ENCODE measurements at regions not wholly inside any gene's neighbourhood (a gene's known extent, or its start where the extent isn't known, plus 50 kb on each side); places are given as distances from the start of the nearest gene placed in this dataset.
"Not testable (repeated sequence)": the region's sequence is repeated elsewhere in the genome, so short reads cannot be mapped to it uniquely, and the experiment has no call there.

DNA sequence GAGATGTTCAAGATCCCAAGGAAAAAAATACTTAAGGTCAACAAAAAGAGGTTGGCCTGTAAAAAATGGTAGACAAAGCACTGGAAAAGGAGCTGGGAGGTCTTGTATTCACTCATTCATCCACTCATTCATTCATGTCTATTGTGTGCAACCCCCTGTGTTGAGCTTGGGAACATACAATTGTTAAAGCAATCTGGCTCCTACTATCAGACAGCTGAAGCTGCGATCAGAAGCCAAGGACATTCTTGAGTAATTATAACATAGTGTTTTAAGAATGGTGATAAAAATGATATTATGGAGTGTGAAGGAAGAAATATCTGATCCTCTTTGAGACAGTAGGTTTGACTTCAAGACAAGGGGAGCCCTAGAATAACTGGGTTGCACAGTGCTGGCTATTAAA is 693.4 kb downstream of the TOX3 start:
- no peak for DNase-seq (ENCODE audit: low read depth in 2 of 2)

DNA sequence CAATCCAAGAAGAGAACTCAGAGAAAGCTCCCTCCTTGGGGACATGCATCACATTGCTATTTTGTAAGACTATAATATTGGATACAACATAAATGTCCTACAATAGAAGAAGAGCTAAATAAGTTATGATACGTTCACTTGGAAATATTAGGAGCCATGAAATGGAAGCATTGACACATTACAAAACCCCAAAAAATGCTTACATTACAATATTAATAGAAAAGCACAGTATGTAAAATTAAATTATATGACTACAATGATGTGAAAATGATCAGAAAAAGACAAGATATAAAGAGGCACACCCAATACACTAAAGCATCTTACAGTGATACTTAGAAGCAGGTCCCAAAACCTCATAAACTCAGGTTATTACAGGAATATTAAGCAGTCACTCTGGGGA is 694.1 kb downstream of the TOX3 start:
- no peak for DNase-seq (ENCODE audit: low read depth in 2 of 2)

GRCh38 chr16:51851111-51851510 is 695.8 kb downstream of the TOX3 start:
- no peak for DNase-seq (ENCODE audit: low read depth in 2 of 2)

DNA sequence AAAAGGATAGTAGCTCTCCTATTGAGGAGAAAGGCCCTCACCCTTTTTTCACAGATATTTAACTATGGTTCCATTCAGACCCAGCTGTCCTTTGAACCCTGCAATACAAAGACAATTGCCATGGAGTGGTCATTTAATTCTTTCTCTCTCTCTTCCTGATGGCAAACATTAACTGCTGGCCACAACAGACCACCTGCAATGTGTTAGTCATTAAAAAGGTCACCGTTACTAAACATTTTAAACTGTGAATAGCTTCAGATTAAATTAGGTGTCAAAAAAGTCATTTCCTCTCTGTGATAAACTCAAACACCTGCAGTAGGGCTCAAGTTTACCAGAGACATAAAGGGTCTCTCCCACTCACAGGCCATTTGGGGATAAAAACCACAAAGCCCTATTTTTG is 697.2 kb downstream of the TOX3 start:
- no peak for DNase-seq (ENCODE audit: low read depth in 2 of 2)

GRCh38 chr16:51845586-51846305 is 694.7 kb upstream of the SALL1 start:
- no peak for DNase-seq (ENCODE audit: low read depth in 2 of 2)

GRCh38 chr16:51839727-51840462 is 688.8 kb upstream of the SALL1 start:
- no peak for DNase-seq (ENCODE audit: low read depth in 2 of 2)

DNA sequence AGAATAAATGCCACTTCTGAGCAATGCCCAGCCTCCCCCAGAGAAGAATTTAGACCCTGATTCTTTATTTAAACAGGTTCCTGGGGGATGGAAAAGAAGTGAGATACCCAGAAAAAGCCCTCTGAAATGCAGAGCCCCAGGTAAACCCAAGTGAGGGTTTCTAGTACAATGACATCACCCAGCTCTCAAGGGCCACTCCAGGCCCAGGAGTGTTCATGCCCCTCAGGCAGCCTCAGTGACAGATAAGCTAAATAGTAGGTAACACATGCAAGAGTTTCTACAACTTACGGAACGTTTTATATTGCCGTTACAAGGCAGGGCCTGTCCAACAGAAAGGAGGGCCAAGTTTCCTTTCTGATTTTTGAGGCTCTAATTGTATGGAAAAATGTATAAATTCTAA is 683.7 kb upstream of the SALL1 start:
- DNase-seq (ENCODE audit: low read depth in 2 of 2), result no peak

- no peak for DNase-seq (ENCODE audit: low read depth in 2 of 2)
These were observed 683.1 kb upstream of the SALL1 start for GRCh38 chr16:51834133-51834532.

DNA sequence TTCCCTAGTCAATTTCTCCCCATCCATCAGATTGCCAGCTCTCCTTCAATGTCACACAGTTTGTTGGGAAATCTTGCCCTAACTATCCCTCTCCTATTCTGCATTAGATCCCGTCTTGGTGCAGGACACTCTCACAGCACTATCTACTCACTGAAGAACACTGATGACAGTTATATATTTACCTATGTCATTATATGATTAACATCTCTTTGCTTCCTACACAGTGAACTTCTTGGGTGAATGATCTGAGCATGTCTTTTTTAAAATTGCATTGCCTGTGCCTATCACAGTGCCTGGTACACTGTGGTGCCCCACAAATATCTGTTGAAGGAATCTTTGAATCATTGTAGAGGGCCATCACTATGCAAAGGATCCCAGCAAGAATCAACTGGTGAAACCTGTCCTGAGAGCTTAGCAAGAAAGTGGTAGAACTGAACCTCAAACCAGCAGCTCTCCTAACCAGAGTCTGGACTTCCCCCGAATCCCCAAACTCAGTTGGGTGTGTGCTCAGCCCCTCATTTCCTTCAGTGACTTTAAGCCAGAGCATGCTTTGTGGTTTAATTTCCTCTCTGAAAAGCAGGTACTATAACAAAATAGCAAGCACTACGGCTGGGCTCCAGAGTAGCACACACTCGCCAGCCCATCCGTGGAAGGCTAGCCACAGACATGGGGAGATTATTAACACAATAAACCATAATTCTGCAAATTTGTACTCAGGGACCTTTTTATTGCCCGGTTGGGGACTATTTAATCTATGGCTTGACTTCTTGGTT is 680.7 kb upstream of the SALL1 start:
- no peak for DNase-seq (ENCODE audit: low read depth in 2 of 2)

- not testable (repeated sequence) for DNase-seq (ENCODE audit: low read depth in 2 of 2)
These were observed 680.0 kb upstream of the SALL1 start for GRCh38 chr16:51831034-51831433.

DNA sequence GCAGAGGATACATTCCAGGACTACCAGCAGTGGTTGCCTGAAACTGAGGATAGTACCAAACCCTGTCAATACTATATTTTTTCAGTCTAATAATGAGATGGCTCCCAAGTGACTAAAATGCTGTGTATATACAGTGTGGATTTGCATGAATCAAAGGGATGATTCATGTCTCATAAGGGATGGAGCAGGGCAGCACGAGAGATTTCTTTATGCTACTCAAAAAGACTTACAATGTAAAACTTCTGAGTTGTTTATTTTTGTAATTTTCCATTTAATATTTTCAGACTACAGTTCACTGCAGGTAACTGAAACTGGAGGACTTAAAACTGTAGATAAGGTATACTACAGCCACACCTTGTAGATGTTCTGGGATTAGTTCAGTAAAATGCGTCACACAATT is 674.7 kb upstream of the SALL1 start:
- DNase-seq (ENCODE audit: low read depth in 2 of 2), result no peak

DNA sequence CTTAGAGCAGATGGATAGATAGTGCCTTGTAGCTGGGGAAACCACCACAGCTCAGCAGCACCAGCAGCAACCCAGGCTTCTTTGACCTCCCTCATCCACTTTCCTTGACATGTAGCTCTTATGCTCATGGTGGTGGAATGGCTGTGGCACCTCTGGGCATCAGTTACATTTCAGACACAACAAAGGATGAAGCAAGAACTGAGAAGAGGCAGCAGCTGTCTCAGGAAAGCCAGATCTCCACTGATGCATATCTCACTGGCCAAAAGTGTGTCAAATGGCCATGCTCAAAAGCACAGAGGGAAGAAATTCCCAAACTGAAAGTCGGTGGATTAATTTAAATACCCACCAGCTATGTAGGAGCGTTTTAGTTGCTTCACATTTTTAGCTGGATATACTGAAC is 671.4 kb upstream of the SALL1 start:
- DNase-seq (ENCODE audit: low read depth in 2 of 2), result no peak

DNA sequence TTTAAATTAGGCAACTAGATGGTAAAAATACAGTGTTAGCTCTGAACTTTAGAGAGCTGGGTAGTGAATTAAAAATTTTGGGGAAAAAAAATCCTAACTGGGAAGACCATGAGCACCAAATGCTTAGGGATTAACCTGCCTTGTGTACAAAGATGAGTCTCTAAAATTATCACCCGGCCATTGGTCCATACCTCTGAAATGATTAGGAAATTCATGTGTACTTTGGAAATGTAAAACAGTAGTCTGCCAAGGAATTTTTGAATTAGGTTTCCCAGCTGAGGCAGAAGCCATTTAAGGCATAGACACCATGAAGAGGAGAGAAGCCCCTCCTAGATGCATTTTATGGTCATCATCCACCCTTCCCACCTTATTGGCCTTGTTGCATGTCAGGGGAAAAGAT is 670.5 kb upstream of the SALL1 start:
- no peak for DNase-seq (ENCODE audit: low read depth in 2 of 2)

GRCh38 chr16:51820176-51820575 is 669.1 kb upstream of the SALL1 start:
- no peak for DNase-seq (ENCODE audit: low read depth in 2 of 2)

GRCh38 chr16:51818342-51818944 is 667.4 kb upstream of the SALL1 start:
- DNase-seq (ENCODE audit: low read depth in 2 of 2), result peak in 1 of 2 donors; percentile 4

GRCh38 chr16:51816929-51817328 is 665.9 kb upstream of the SALL1 start:
- DNase-seq (ENCODE audit: low read depth in 2 of 2), result no peak

DNA sequence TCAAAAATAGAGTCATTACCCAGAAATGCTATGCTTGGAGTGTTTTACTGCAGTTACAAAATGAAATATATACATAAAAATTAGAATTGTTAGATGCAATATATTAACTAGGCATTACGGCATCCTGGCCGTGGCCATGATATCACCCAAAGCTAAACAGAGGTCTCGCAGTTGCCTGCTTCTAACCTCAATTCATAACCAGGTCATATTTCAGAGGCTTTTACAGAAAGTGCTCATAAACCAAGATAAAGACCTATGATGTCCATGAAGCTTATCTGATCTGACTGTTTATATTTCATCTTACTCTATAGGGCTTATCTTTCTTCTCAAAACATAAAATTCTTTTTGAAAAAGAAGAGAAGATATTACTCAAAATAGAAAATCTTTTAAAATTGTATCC is 664.5 kb upstream of the SALL1 start:
- DNase-seq (ENCODE audit: low read depth in 2 of 2), result no peak

DNA sequence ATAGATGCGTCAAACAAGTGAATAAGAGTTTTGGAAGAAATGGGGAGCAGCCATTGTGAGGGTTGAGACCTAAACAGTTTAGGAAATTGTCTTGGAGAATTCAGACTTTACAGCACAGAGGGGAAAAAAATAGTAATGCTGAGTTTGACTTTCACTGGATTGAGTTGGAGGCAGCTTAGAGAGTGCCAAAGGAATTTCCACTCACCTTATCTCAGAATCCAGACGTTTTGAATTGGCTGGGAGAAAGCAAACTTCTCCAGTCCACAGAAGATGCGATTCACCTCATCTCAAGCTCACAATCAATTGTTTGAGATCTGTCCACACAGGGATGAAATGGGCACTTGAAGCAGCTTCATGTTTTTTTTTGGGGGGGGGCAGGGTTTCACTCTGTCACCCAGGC is 663.5 kb upstream of the SALL1 start:
- no peak for DNase-seq (ENCODE audit: low read depth in 2 of 2)

GRCh38 chr16:51813609-51814008 is 662.5 kb upstream of the SALL1 start:
- no peak for DNase-seq (ENCODE audit: low read depth in 2 of 2)

DNA sequence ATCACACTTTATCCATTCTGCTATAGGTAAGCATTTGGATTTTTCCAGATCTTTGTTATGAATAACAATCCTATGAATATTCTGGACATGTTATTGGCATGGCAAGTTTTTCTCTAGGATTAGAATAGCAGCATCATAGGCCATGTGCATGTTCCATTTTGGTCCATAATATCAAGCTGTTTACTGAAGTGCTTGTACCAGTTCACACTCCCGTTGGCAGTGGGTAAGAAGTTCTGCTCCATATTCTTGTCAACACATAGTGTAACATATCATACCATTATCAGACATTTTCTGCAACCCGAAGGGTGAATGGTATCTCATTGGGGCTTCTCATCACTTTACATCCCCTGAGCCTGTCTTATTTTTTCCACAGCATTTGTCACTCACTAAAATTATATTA is 661.9 kb upstream of the SALL1 start:
- DNase-seq (ENCODE audit: low read depth in 2 of 2), result no peak

DNA sequence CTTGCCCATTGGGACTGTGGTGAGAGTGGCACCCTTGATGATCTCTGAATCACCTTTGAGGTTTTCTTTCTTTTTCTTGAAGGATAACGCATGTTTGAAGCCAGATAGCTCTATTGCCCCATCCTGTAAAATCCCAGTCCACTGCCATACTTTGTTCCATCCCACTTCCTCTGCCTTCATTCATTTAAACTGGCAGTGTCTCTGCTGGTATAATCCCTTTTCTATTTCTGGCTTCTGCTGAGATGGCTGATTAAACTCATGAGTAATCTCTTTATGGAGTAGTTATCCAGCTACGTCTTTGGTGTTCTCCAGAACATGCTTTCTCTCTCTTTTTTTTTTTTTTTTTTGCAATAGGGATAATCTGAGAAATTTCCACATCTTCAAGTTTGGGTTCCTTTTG is 656.5 kb upstream of the SALL1 start:
- DNase-seq (ENCODE audit: low read depth in 2 of 2), result no peak

- DNase-seq (ENCODE audit: low read depth in 2 of 2), result no peak
These were observed 650.6 kb upstream of the SALL1 start for GRCh38 chr16:51801635-51802034.
